ACC112 (cell line): ENCODE measurements at regions not wholly inside any gene's neighbourhood (a gene's known extent, or its start where the extent isn't known, plus 50 kb on each side); places are given as distances from the start of the nearest gene placed in this dataset.
A peak's percentile ranks its signal among the peaks of the same experiment; 100 is the strongest.

Source experiments
- H2AFZ ChIP-seq: fragments of 200-600 bp; sonication (generic); one replicate; pipeline ENCODE4 v1.6.0; 2017; ENCODE audit warnings: antibody characterized with exemption, low read length; ENCODE audit not compliant: unreplicated experiment
- H3K27ac ChIP-seq: fragments of 200-600 bp; sonication (generic); 2 replicates; pipeline ENCODE4 v1.5.1; 2014; ENCODE audit warnings: low read depth, mild to moderate bottlenecking, antibody characterized with exemption, low read length, moderate library complexity
- H3K27me3 ChIP-seq: fragments of 200-600 bp; sonication (generic); 2 replicates; pipeline ENCODE4 v1.6.1; 2014; ENCODE audit warnings: mild to moderate bottlenecking, antibody characterized with exemption, low read length, moderate library complexity, mixed read lengths; ENCODE audit not compliant: insufficient read depth
- H3K36me3 ChIP-seq: fragments of 200-600 bp; sonication (generic); 2 replicates; pipeline ENCODE4 v1.6.1; 2016; ENCODE audit warnings: mild to moderate bottlenecking, antibody characterized with exemption, low read length, moderate library complexity, mixed read lengths; ENCODE audit not compliant: insufficient read depth
- H3K4me1 ChIP-seq: fragments of 200-600 bp; sonication (generic); one replicate; pipeline ENCODE4 v1.6.1; 2016; ENCODE audit warnings: low read length, mixed read lengths; ENCODE audit not compliant: insufficient read depth, unreplicated experiment, control insufficient read depth
- H3K4me3 ChIP-seq: fragments of 200-600 bp; sonication (generic); 2 replicates; pipeline ENCODE4 v1.5.1; 2014; ENCODE audit warnings: mild to moderate bottlenecking, low read depth, low read length
- H3K79me2 ChIP-seq: fragments of 200-600 bp; sonication (generic); one replicate; pipeline ENCODE4 v1.6.0; 2016; ENCODE audit warnings: low read length; ENCODE audit not compliant: control insufficient read depth, unreplicated experiment, insufficient read depth

DNA sequence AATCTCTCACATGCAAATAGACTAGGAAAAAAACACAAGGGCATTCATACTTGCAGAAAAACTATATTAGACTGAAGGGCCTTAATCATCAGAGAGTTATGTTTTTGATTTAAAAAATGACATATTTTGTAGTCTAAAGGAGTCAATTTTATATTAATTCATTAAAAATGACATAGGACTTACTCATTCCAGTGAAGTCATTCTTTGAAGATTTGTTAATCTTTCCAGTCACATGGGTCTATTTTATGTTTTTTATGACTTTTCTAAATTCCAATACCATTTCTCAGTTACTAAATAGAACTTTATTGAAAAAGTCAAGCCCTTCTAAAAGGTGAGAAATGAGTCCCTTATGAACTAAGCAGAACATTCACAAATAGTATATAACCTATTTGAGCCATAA is 743.8 kb upstream of the INTU start:
- no peaks in the 10 kb centered on the region for H3K79me2 ChIP-seq
- no peaks in the 10 kb centered on the region for H3K27me3 ChIP-seq
- H3K27ac ChIP-seq, result no peak overlapping the region
- no peak overlapping the region for H2AFZ ChIP-seq
- no peaks in the 10 kb centered on the region for H3K36me3 ChIP-seq
- H3K4me1 ChIP-seq, result no peaks in the 10 kb centered on the region
- H3K4me3 ChIP-seq, result no peak overlapping the region

DNA sequence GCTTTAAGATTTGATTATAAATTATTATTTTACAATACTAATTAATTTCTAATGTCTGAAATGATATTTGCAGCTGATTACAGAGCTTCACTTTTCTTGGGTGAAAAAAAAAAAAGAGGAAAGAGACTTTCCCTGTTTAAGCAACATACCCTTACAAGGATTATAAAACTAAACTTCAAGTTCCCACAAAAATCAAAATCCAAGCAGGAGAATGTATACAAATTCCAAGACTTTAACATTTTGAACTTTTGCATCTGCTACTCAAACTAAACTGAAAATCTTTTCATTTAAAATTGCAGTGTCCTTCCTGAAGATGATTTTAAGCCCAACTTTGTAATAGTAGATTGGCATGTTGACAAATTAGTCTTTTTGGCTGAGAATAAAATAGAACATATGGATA is 742.4 kb upstream of the INTU start:
- no peaks in the 10 kb centered on the region for H3K27me3 ChIP-seq
- no peaks in the 10 kb centered on the region for H3K36me3 ChIP-seq
- H3K27ac ChIP-seq, result no peak overlapping the region
- no peaks in the 10 kb centered on the region for H3K79me2 ChIP-seq
- no peak overlapping the region for H2AFZ ChIP-seq
- H3K4me1 ChIP-seq, result no peaks in the 10 kb centered on the region
- H3K4me3 ChIP-seq, result no peak overlapping the region

DNA sequence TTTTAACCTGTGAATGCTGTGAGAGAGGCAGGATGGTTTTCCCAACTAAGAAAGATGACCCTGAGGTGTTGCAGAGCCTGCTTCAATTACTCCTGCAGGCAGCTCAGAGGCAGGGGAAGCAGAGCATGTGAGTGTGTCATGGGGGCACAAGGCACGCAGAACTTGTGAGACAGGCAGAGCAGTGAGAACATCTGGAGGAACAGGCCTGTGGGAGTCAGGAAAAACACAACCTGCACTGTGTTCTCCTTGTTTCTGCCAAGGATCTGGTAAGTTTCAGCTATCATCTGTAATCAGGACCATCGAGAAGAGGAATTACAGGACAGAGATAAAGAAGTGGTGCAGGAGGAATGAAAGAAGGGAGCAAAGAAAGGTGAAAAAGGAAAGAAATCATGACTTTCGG is 741.8 kb upstream of the INTU start:
- Histone ChIP-seq H3K27me3 (no peaks in the 10 kb centered on the region), H3K4me3 (no peak overlapping the region), H2AFZ (no peak overlapping the region), H3K79me2 (no peaks in the 10 kb centered on the region), H3K4me1 (no peaks in the 10 kb centered on the region), H3K36me3 (no peaks in the 10 kb centered on the region), H3K27ac (no peak overlapping the region)

DNA sequence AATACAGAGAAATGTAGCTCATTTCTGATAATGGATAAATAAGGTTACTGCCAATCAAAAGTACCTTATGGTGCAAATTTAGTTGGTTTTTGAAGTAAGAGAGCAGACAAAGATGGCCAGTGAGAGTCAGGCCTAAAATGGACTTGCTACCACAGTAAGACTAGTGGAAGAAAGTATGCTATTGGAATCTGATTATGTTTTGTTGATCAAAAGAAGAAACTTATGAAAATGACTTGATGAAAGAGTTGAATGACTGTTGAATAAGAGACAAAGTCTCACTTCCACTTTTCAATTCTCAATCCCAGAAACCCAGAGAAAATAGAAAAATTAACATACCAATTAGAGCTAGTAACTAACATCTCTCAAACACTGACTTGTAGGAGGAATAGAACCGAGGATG is 737.8 kb upstream of the INTU start:
- Histone ChIP-seq H3K4me3 (no peak overlapping the region), H3K79me2 (no peaks in the 10 kb centered on the region), H3K27ac (no peak overlapping the region), H3K36me3 (no peaks in the 10 kb centered on the region), H3K4me1 (peaks cover 6% of the 10 kb centered on the region), H3K27me3 (no peaks in the 10 kb centered on the region), H2AFZ (no peak overlapping the region)

DNA sequence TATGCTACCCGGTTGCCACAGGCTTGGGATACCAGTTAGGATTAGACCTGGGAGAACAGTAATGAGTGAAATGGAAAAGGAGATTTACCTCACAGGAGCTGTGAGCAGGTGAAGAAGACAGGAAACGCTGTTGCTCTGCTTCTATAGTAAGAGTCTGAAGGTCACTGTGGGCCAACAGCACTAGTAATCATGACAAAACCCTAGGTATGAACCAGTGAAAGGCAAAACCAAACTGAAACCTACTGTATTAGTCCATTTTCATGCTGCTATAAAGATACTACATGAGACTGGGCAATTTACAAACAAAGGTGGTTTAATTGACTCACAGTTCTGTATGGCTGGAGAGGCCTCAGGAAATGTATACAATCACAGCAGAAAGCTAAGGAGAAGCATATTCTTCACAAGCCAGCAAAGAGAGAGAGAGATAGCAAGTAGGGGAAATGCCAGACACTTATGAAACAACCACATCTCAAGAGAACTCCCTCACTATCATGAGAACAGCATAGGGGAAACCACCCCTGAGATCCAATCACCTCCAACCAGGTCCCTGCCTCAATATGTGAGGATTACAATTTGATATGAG is 736.7 kb upstream of the INTU start:
- no peak overlapping the region for H3K27ac ChIP-seq
- H3K4me3 ChIP-seq, result no peak overlapping the region
- no peak overlapping the region for H2AFZ ChIP-seq
- H3K79me2 ChIP-seq, result no peaks in the 10 kb centered on the region
- no peaks in the 10 kb centered on the region for H3K36me3 ChIP-seq
- peaks cover 6% of the 10 kb centered on the region for H3K4me1 ChIP-seq
- H3K27me3 ChIP-seq, result no peaks in the 10 kb centered on the region

DNA sequence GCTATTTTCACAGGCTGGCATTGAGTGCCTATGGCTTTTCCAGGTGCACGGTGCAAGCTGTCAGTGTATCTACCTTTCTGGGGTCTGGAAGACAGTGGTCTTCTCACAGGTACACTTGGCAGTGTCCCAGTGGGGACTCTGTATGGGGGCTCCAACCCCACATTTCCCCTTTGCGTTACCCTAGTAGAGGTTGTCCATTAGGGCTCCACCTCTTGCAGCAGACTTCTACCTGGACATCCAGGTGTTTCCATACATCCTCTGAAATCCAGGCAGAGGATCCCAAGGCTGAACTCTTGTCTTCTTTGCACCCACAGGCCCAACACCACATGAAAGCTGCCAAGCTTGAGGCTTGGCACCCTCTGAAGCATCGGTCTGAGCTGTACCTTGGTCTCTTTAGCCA is 735.7 kb upstream of the INTU start:
- peaks cover 6% of the 10 kb centered on the region for H3K4me1 ChIP-seq
- no peaks in the 10 kb centered on the region for H3K79me2 ChIP-seq
- no peak overlapping the region for H2AFZ ChIP-seq
- no peak overlapping the region for H3K27ac ChIP-seq
- H3K27me3 ChIP-seq, result no peaks in the 10 kb centered on the region
- no peak overlapping the region for H3K4me3 ChIP-seq
- H3K36me3 ChIP-seq, result no peaks in the 10 kb centered on the region

DNA sequence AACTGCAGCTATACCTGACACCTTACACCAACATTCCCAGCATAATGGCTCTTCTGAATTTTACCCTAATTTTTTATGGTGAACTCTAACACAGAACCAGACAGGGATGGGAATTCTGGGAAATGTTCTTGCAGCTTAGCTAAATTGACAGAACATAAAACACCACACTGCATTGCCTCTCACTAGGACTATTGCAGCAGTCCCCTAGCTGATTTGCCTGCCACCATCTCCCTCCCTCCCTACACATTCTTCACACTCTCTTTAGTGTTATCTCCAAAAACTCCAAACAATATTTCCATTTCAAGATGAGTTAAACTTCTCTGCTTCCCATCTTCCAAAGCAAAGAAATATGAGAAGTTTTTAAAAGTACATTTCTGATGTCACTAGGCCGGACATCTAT is 733.9 kb upstream of the INTU start:
- no peak overlapping the region; the same call in 1 of the 2 replicates for H3K27ac ChIP-seq
- no peaks in the 10 kb centered on the region for H3K79me2 ChIP-seq
- H3K4me3 ChIP-seq, result no peak overlapping the region
- peaks cover 6% of the 10 kb centered on the region for H3K4me1 ChIP-seq
- no peaks in the 10 kb centered on the region for H3K27me3 ChIP-seq
- no peak overlapping the region for H2AFZ ChIP-seq
- H3K36me3 ChIP-seq, result no peaks in the 10 kb centered on the region

DNA sequence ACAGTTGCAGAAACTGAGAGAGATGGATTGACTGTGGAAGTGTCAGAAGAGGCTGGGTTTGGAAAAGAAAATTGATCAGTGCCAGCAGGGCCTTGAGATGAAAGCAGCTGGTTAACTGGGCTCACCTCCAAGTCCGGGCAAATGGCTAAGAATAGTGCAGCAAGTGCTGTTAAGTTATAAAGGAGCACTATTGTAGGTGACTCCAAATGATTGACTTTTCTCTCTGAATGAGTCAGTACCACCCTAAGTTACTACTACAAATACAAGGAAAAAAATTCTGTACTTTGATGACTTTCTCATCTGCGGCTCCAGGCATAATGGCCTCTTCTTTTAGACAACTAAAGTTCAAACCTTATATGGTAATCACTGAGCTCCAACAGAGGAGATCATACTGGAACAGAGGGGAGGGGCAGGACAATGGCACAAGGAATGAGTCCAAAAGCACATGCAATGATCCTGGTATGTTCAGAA is 733.4 kb upstream of the INTU start:
- Histone ChIP-seq H2AFZ (peak overlapping the region; percentile 68), H3K4me3 (no peak overlapping the region), H3K27me3 (no peaks in the 10 kb centered on the region), H3K4me1 (peaks cover 6% of the 10 kb centered on the region), H3K79me2 (no peaks in the 10 kb centered on the region), H3K27ac (no peak overlapping the region; the same call in 1 of the 2 replicates), H3K36me3 (no peaks in the 10 kb centered on the region)

DNA sequence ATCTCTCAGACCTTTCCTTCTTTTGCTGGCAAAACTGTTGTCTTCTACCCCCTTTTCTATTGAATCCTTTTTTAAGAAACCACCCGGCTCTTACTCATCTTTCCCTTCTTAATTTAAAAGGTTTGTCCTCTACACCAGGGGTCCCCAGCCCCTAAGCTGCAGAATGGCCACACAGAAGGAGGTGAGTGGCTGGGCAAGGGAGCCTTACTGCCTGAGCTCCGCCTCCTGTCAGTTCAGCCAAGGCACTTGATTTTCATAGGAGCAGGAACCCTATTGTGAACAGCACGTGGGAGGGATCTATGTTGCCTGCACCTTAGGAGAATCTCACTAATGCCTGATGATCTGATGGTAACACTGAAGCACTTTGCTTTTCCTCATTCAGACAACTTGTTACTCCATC is 726.3 kb upstream of the INTU start:
- Histone ChIP-seq H3K4me3 (no peak overlapping the region), H3K27me3 (no peaks in the 10 kb centered on the region), H3K36me3 (no peaks in the 10 kb centered on the region), H2AFZ (no peak overlapping the region), H3K4me1 (no peaks in the 10 kb centered on the region), H3K27ac (no peak overlapping the region), H3K79me2 (no peaks in the 10 kb centered on the region)

DNA sequence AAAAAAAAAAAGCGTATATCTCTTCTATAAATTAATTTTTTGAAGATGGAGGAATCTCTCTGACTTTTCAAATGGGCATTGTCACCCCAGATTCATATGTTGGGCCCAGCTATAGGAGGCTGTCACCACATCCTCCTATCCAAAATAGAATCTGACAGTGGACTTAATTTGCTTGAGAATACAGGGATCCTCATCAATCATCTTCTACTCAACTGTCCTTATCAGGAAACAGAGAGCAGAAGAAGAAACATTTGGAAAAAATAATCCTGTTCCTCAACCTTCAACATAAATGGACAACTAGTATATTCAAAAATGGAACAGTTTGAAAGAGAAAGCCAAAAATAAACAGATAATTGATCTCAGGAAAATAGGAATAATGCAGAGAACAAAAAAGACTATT is 725.4 kb upstream of the INTU start:
- no peaks in the 10 kb centered on the region for H3K4me1 ChIP-seq
- H3K27ac ChIP-seq, result no peak overlapping the region
- no peaks in the 10 kb centered on the region for H3K27me3 ChIP-seq
- no peak overlapping the region for H3K4me3 ChIP-seq
- no peaks in the 10 kb centered on the region for H3K36me3 ChIP-seq
- no peaks in the 10 kb centered on the region for H3K79me2 ChIP-seq
- no peak overlapping the region for H2AFZ ChIP-seq

DNA sequence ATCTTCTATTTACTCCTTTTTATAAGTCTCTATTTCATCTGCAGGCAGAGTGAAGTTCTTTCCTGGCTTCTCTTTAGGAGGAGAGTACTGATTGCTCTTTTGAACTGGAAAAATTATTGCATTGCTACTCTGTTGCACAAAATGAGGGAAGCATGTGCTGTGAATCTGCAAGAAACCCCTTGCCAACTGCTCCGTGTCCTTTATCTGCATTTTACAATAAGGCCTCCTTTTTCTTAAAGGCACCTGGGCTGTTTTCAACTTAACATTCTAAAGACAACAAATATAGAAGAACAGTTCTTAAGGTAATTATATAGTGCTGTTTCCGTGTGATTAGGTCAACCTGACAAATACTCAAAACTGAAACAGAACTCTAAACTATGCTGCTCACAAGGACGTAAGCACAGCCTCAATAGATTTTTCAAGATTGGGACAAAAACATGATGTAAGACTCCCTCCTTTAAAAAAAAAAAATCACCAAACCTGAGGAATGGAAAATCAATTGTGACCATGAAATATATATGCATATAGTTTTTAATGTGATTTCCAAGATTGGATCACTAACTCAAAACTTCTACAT is 716.6 kb upstream of the INTU start:
- H3K4me3 ChIP-seq, result peak overlapping the region; percentile 64
- H3K4me1 ChIP-seq, result peaks cover 16% of the 10 kb centered on the region
- H3K27me3 ChIP-seq, result no peaks in the 10 kb centered on the region
- H3K27ac ChIP-seq, result peak overlapping the region; percentile 19
- H2AFZ ChIP-seq, result peak overlapping the region; percentile 63
- no peaks in the 10 kb centered on the region for H3K36me3 ChIP-seq
- H3K79me2 ChIP-seq, result no peaks in the 10 kb centered on the region
